EH (cell line): ENCODE measurements at regions not wholly inside any gene's neighbourhood (a gene's known extent, or its start where the extent isn't known, plus 50 kb on each side); places are given as distances from the start of the nearest gene placed in this dataset.
A peak's percentile ranks its signal among the peaks of the same experiment; 100 is the strongest.

Source experiments
- DNase-seq: peaks from one replicate; pipeline ENCODE4 v3.0.0-alpha.2; 2015; ENCODE audit warnings: low read depth

- peak; percentile 73 for DNase-seq
These were observed 201.3 kb downstream of the JCAD start for GRCh38 chr10:29857843-29858701.

GRCh38 chr10:29856295-29856694 lies 203.1 kb downstream of the JCAD start:
- DNase-seq, result no peak

GRCh38 chr10:29853913-29854312 lies 205.5 kb downstream of the JCAD start:
- DNase-seq, result no peak

GRCh38 chr10:29851241-29851640 lies 208.1 kb downstream of the JCAD start:
- no peak for DNase-seq

- no peak for DNase-seq
These were observed 209.0 kb downstream of the JCAD start for GRCh38 chr10:29850371-29850770.

GRCh38 chr10:29849886-29850285 lies 209.5 kb downstream of the JCAD start:
- DNase-seq, result no peak

- peak; percentile 88 for DNase-seq
These were observed 210.1 kb downstream of the JCAD start for GRCh38 chr10:29849126-29849833.

- DNase-seq, result no peak
These were observed 212.1 kb upstream of the SVIL start for GRCh38 chr10:29846881-29847280.

- no peak for DNase-seq
These were observed 210.4 kb upstream of the SVIL start for GRCh38 chr10:29845166-29845565.

GRCh38 chr10:29843143-29843542 lies 208.4 kb upstream of the SVIL start:
- DNase-seq, result no peak

- peak; percentile 51 for DNase-seq
These were observed 207.2 kb upstream of the SVIL start for GRCh38 chr10:29841724-29842649.

GRCh38 chr10:29840516-29841276 lies 205.9 kb upstream of the SVIL start:
- no peak for DNase-seq

GRCh38 chr10:29839826-29840515 lies 205.2 kb upstream of the SVIL start:
- DNase-seq, result no peak

GRCh38 chr10:29838539-29838938 lies 203.8 kb upstream of the SVIL start:
- no peak for DNase-seq

- DNase-seq, result no peak
These were observed 202.8 kb upstream of the SVIL start for GRCh38 chr10:29837586-29837985.

- no peak for DNase-seq
These were observed 201.6 kb upstream of the SVIL start for GRCh38 chr10:29836396-29836795.

- DNase-seq, result peak; percentile 19
These were observed 200.3 kb upstream of the SVIL start for GRCh38 chr10:29835055-29835454.

GRCh38 chr10:29830531-29831512 lies 196.1 kb upstream of the SVIL start:
- DNase-seq, result peak; percentile 57

GRCh38 chr10:29829776-29830175 lies 195.0 kb upstream of the SVIL start:
- no peak for DNase-seq

- DNase-seq, result no peak
These were observed 194.2 kb upstream of the SVIL start for GRCh38 chr10:29828956-29829355.
